GM21390 (cell line): ENCODE measurements at regions not wholly inside any gene's neighbourhood (a gene's known extent, or its start where the extent isn't known, plus 50 kb on each side); places are given as distances from the start of the nearest gene placed in this dataset.

ENCODE experiments used
- ATAC-seq: cut with Tn5 transposase; IDR thresholded peaks from one replicate; pipeline ENCODE4 v1.9.1; 2021; ENCODE audit not compliant: unreplicated experiment

DNA sequence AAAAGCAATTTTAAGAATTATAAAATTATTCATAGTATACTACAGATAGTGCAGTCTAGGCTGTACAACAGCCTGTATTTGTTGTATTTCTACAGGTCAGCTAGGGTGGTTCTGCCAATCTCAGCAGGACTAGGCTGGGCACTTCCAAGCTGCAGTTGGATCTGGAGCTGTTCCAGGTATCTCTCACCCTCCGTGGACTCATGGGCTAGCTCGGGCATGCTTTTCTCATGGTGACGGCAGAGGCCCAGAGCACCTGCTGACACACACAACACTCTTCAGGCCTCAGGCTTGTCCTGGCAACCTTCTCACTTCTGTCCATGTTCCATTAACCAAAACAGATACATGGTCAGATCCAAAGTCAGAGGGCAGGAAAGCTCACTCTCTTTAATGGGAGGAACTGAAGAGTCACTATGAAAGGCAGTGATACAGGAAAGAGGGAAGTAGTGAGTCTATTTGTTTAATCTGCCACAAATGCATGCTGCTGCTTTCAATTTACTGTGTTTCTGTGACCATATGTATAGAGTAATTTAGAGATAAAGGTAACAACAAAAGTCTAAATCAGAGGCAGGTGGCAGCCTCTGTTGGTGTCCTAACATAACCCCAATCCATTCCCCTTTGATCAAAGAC lies 462.4 kb upstream of the ACVR2A start:
- ATAC-seq = no peak

DNA sequence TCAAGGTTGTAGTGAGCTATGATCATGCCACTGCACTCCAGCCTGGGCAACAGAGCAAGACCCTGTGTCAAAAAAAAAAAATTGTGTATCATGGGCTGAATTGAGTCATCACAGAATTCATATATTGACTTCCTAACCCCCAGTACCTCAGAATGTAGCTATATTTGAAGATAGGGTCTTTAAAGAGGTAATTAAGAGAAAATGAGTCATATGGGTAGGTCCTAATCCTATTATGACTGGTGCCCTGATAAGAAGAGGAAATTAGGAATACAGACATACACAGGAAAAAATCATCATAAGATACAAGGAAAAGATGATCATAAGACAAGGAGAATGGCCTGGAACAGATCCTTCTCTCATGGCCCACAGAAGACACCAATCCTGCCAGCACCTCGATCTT lies 466.4 kb upstream of the ACVR2A start:
- no peak for ATAC-seq

DNA sequence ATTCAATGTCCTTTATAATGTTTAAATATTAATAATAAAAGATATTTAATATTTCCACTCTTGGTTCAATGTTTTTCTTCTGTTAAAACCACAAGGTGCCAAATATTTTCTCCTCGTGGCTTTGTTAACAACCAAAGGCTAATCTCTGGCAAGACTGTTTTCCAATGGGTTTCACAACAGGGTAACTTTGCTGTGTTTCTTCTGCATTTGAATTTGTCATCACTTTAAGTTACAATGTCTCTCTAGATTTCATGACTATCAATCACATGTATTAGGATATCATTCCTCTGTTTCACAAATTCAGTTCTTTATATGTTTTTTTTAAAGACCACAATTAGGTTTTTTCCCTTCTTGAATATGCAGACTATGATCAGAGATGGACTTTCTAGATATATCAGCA lies 469.8 kb upstream of the ACVR2A start:
- no peak for ATAC-seq

DNA sequence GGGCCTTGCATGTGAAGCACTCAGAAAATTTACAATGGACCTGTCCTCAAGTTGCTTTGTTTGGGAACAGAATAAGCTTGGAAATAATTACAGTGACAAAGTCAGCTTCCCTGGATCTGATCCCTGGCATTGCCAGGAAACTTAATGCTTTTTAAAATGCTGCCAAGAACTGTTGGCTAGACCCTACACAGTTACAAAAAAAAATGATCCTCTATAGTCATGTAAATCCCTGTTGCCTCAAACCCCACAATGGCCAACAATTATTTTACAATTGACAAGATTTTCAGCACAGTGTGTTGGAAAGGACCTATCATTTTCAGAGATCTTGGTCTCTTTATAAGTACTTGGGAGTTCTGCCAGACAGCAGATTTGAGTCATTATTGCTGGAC lies 470.4 kb upstream of the ACVR2A start:
- no peak for ATAC-seq

DNA sequence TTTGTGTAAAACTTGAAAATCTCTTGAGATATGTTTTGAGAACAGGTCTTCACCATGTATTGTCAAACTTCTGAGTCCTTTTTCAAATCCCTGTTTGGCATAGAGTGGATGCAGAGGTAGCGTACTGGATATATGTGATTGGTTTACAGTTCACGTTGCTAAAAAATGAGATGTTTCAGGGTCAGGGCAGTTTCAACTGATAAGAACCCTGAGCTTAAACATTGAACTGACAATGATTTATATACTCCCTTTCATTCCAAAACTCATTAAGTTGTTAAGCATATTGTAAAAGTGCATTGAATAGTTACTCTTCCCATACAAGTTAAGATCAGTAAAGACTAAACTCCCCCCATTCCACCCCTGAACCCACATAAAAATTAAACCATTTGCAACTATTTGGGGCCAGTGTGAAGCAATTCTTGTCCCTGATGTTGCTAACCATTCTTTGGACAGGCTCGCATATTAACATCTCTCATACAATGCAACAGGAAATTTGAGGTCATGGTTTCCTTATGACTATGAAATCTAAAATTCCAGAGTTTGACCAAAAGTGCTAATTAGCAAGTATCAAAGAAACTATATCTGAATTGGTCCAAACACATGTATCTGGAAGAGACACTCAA lies 470.9 kb upstream of the ACVR2A start:
- no peak for ATAC-seq

DNA sequence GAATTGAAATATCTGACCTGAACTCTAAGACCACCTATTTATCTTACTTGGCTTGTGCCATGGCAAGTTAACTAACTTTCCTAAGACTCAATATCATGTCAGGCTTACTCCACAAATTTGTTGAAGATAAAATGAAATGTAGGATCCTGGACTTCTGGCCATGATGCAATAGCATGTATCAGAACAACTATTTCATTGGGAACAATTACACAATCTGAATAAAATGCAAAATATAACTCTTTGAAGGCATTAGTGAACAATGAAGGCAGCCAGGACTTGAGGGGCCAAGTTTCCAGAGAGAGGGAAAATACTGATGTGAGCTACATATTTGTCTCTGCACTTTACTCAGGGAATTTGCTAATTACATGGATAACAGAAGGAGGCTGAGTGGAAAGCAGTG lies 476.5 kb upstream of the ACVR2A start:
- ATAC-seq = no peak

DNA sequence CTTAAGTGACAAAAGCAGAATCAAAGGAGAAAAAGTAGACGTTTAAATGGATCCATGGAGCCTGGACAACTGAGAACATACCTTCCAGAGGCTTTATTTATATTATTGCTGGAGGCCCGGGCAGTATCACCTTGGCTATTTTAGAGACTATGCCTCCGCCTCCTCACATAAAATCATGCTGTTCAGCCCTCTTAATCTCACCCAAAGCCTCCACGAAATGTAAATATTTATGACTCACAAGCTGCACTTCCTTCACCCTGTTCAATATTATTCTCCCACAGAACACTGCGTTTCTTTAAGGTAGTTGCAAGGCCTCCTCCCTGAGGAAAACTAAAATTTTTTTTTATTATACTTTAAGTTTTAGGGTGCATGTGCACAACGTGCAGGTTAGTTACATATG lies 478.6 kb upstream of the ACVR2A start:
- ATAC-seq = no peak

DNA sequence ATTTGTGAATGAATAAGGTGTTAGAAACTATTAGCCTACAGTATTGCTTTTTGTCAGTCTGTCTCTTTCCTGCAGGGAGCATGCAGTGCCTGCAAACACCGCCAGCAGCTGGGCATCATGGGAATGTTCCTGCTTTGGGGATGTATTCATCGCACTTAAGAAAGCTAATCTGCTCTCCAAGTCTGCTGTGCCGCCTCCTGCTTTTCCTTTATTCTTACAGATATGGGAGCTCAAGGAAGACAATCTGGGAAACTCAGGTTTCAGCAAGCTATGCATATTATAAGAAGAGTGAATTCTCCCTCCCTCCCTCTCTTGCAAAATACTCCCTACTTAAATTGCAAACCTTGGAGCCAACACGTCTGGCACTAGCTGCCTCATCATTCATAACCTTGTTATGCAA lies 479.2 kb upstream of the ACVR2A start:
- no peak for ATAC-seq

DNA sequence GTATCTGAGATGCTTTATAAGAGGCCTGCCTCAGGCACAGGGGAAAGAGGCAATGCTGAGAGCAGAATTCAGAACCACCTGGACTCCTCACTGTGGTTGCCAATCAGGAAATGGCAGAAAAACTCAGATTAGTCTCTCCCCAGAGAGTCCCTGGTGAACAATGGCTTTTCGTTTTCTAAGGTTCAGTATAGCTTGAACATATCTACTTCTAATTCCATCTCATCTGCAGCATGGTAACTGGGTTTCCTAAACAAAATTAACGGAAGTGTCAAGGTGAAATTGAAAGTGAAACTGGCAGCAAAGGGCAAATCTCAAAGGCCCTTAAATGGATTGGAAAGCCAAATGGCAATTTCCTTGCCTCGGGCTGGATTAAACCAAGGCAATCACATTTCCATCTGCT lies 480.2 kb upstream of the ACVR2A start:
- ATAC-seq = no peak

DNA sequence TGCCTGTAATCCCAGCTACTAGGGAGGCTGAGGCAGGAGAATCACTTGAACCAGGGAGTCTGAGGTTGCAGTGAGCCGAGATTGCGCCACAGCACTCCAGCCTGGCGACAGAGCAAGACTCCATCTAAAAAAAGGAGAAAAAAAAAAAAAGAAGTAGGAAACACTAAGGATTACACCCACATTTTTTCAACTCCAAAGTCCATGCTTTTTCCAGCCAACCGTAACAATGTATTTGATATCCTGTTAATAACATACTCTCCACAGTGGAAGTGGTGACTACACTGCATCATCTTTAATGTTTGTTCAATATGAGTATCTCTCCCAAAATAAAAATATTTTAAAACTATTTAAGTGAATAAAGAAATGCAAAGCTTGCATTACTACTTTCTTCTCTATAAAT lies 481.6 kb upstream of the ACVR2A start:
- ATAC-seq = no peak

DNA sequence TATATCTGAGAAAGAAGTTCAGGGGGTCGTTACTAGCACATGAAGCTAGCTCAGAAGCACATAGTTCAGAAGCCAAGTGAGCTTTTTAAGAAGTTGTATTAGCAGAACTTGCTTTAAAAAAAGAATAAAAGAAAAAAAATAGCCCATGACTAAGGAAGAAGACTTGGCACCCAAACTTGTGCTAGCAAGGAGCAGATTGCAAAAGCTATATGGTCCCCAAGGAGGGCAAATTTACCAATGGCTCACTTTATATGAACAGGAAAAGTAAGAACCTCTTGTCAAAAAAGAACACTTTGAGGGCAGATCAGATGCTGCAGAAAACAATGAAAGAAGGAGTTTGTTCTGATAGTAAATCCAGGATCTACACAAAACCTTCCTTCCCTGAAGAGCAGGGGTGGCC lies 486.5 kb upstream of the ACVR2A start:
- ATAC-seq = no peak

DNA sequence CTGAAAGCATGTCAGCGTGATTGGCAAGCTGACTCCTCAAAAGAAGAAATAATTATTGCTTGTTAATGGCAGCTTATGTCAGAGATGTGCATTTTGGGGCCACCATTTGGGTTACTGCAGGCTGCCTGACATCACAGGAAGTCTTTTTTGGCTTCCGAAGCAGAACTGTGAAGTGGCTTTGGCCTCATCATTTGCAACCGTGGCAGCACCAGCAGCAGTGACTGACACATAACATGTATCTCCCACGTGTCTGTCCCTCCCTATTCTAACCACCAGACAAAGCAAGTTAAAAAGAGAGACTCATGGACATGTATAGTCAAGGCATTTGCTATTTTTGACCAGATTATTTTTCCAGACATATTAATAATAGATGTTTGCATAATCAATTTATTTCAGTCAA lies 488.7 kb upstream of the ACVR2A start:
- ATAC-seq = no peak

DNA sequence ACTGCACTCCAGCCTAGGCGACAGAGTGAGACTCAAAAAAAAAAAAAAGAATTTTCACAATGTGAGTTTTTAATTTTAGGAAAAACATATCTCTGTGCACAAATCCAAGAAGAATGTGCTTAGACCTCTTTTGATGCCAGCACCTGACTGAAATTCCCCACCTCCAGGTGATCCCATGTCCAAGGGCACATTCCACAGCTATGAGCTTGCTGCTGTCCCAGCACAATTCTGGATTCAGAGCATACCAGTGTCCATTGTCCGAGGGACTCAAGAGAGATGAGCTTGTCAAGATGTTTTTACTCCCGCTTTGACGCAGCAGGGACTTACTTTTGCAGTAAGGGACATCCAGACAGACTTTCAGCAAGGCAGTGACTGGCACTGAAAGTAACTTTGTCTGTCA lies 489.1 kb upstream of the ACVR2A start:
- no peak for ATAC-seq

DNA sequence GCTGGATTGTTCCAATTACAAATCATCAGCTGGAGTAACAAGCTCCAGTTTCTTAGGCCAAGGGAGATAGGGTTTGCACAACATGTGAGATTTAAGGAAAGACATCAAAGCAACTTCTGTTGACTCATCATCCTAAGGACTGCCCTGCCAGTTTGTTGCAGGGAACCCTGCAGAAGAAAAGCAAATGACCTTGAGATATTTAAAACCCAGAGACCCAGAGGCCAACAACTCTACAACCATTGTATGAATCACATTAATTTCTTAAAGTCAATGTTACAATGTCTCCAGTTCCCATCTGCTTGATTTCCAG lies 491.8 kb upstream of the ACVR2A start:
- no peak for ATAC-seq

DNA sequence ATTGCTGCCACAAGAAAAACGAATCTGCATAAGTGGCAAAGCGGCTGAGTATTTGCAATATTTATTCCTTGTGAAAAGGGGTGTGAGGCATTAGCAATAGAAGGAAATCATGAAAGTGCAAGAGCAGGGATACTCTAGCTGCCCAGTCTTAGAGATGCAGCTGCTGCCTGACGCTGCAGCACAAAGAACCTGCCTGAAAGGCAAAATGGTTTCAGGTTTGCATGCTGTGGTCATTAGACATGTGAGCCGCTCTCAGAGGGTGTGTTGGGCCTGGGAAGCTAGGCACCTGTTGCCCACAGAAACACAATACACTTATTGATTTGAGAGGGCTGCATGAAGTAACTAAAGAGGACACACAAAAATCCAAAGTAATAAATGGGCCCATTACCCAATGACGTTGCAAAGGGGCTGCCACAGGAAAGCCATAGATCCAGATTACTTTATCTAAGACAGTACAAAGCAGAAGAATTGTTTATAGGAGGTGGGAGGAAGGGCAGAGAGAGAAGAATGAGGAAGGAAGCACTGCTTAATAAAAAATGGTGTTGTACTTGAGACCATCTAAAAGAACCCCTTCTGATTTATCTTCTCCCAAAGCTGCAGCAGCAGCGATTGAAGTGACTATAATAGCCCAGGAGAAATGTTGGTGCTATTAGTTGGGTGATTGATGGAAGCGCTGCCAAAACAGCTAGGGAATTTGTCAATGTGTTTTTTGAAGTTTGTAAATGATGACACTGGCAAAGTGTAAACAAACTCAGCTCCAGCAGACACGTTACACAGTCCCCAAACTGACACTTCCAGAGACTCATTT lies 492.4 kb upstream of the ACVR2A start:
- no peak for ATAC-seq

DNA sequence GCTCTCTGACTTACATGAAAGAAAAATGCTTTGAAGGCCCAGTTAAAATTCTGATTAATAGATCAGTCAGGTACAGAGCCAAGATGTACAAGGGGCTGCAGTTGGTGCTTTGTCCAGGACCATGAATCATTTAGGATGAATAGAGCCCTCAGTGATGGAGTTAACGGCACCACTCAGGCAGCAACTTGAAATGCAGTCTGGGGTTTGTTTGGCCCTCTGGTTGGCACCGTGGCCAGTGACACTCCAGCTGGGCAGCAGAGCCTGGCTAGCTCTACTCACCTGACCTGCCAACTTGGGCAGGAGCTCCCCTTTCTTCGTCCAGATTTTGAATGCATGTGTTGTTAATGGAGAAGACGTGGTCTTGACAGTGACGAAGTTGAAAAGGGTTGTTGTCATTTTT lies 493.0 kb upstream of the ACVR2A start:
- no peak for ATAC-seq

DNA sequence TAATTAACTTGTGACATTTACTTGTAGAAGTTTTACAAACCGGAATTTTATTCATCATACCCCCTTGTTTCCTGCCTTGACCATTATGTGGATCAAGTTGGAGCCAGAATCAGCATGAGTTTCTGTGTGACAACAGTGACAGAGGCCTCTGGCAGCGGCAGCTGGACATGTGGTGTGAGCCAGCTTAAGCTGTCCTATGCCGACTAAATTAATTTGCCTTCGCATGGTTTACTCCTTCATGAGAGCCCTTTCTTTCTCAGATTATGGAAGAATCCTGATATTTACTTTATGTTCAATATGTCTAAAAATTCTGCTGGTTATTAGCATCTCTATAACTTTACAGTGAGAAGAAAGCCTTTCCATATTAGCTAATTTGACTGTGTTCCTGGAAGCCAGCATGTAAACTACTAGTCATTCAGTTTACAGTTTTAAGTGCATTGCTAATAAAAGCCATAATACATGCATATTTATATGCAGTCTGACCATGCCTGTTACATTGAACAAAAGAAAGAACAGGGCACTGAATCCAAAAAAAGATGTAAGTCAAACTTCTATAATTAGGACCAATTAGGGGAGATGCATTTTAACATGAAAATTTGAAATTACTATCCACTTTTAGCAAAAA lies 495.8 kb upstream of the ACVR2A start:
- no peak for ATAC-seq

DNA sequence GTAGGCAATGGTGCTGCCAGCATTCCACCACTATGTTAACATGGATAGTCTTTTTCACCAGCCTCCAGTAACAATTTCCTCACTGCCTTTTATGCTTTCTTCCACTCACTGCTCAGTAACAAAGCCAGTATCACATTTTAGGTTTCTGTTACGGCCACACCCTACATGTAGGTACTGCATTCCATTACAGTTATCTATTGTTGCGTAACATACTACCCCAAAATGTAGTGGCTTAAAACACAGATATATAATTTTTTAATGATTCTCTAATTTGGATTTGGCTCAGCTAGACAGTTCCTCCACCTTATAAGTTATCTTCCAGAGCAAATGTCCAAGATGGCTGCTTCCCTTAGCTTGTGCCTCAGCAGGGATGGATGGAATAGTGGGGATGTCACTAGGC lies 498.7 kb upstream of the ACVR2A start:
- no peak for ATAC-seq

DNA sequence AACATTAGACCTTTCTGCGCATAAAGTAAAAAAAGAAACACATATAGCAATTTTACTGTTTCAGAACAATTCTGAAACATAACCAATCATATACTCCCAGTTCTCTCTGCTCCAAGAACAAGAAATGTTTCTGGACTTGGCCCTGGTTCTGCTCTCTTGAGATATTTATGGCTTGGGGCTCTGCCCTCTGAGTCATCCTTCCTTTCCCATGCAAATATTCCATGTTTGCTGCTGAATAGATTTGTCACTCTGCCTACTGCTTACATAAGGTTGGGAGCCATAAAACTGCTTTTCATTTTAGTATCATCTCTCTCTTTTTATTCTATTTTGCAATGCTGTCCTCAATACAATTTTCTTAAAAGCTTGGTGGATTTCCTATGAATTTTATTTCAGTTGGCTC lies 499.6 kb upstream of the ACVR2A start:
- no peak for ATAC-seq

DNA sequence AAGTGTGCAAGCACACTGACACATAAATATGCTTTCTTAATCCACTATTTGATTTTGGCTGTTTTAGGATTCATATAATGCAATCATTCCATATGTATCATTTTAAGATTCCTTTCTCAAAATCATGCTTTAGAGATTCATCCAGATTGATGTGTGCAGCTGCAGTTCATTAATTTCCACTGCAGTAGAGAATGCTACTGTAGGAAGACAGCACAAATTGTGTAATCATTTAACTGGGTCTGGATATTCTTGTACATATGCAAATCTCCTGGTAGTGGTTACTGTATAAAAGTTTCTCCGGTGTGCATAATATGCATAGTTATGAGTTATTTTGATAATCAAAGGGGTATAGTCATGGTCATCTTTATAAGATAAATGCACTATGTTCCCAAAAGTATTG lies 502.5 kb upstream of the ACVR2A start:
- ATAC-seq = no peak

DNA sequence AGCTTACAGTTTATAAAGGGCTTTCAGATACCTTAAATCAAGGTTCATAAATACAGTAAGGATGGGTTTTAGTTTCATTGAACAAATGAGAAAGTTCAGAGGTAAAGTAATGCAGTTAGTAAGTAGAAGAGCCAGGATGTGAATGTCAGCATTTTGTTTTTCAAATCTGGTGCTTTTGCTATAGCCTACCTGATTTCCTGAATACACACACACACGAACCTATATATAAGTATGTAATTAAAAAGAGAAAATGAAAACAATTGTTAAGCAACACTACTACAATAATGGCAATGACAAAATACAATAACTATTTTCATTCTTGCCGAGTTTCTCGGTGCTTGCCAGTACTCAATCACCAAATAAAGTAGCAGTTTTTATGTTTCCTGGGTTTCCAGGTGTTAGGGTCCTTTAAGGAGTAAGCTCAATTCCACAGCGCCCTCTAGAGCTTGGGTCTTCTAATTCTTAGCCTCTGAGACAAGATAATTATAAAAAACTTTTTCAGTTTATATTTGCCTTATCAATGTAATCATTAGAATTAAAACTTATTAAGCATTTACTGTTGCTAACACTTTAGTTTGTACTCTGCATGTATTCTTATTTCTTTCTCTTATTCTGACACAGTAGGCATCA lies 512.9 kb upstream of the ACVR2A start:
- peak; percentile 68 for ATAC-seq

DNA sequence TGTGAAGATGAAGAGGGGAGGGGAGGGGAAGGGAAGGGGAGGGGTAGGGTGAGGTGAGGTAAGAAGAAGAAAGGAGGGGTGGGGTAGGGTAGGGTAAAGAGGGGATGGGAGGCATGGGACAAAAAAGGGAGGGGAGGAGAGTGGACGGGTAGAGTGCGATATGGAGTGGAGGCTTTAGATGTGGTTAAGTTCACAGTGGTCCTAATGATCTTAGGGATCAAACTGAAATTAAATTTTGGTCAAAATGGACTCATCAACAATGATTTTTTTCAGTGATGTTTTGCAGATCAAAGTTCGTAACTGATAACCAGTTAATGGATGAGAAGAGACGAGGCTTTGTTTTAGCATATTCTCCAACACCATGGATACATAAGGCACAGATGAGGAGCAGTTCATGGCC lies 513.9 kb upstream of the ACVR2A start:
- no peak for ATAC-seq
